ENCODE measurements at regions not wholly inside any gene's neighbourhood (a gene's known extent, or its start where the extent isn't known, plus 50 kb on each side); places are given as distances from the start of the nearest gene placed in this dataset.

DNA sequence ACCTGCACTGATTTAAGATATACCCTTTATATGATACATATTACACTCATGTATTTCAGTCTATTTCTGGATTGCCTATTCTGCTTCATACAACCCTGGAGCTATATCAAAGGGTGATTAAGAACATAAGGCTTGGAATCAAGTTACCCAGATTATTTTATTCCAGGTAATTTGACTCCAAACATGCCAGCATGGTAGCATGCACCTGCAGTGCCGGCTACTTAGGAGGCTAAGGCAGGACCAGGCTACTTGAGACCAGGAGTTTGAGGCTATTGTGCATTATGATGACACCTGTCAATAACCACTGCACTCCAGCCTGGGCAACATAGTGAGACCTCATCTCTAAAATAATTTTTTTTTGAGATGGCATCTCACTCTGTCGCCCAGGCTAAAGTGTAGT is 50.4 kb upstream of the NEO1 start:
- no peak overlapping the region for H3K27ac ChIP-seq
- no peak for TF ChIP-seq CTCF (conservative IDR thresholded peaks at IDR 0.05)

DNA sequence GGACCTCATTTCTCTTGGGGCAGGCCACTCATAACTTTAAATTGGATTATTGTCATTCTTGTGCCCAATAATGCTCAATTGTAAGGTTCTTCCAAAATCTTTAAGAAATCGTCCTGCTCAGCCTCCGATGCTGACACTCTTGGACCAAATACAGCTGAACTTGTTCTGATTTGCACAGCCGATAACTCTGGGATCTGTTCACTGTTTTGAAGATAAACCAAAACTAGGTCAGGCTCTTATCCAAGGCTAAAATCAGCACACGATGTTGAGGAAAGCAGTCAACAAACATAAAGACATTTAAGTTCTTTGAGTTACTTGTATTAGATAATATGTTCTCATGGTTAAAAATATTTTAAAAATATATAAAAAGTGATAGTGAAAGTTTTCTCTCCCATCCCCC is 52.0 kb upstream of the NEO1 start:
- no peak overlapping the region for H3K27ac ChIP-seq
- no peak for TF ChIP-seq CTCF (conservative IDR thresholded peaks at IDR 0.05)

- TF ChIP-seq CTCF (conservative IDR thresholded peaks at IDR 0.05), result no peak
- no peak overlapping the region for H3K27ac ChIP-seq
These were observed 52.7 kb upstream of the NEO1 start for GRCh38 chr15:72999586-72999985.

DNA sequence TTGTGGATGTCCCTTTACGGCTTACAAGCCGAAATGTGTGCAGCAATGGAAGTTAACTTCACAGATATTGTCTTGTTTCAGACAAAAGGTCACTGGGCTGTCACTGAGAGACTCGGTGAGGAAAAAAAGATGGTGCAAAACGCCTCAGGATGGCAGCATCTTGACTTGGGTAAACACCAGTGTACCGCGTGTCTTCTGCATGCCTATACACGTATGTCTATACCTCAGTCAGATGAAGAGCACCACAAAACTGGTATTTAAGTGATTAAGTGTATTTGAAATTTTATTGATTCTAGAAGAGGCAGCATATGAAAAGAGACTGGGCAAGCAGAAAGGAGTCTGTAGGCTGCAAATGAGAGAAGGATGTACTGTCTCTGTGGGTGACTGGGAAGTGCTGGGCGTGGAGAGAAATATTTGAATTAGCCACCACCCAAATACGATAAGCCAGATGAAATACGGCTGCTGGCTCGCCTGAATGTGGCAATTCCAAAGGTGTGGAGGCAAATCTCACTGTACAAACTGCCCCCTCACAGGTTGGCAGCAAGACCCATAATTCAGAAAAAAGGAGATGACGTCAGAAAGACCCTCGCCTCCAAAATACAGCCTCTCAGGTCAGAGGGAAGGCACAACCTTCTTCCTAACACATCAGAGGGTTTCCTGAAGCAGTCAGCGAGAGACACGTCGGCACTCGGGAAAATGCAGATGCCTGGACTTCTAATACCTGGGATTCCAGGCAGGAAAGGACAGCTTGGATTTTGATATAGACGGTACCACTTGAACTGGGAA is 53.4 kb upstream of the NEO1 start:
- H3K27ac ChIP-seq, result no peak overlapping the region
- TF ChIP-seq CTCF (conservative IDR thresholded peaks at IDR 0.05), result no peak

DNA sequence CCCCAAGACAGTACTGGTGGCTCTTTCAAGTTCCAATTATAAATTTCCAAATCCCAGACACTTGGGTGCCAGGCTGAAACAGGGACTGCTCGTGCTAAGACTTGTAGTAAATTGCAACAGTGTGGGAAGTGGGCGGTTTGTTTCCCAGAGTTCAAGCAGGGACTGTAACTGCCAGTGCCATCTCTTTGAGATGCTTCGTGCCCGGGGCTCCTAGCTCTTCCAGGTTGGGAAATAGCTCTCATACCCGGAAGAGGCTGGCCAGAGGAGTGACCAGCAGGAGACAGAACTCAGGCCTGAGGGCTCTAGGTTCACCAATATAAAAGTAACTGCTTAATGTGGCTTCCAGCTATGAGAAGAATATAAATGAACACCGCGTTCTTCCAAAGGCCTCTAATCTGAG is 54.0 kb upstream of the NEO1 start:
- no peak for TF ChIP-seq CTCF (conservative IDR thresholded peaks at IDR 0.05)
- H3K27ac ChIP-seq, result no peak overlapping the region

GRCh38 chr15:72995849-72996248 is 56.4 kb upstream of the NEO1 start:
- TF ChIP-seq CTCF (conservative IDR thresholded peaks at IDR 0.05), result no peak

DNA sequence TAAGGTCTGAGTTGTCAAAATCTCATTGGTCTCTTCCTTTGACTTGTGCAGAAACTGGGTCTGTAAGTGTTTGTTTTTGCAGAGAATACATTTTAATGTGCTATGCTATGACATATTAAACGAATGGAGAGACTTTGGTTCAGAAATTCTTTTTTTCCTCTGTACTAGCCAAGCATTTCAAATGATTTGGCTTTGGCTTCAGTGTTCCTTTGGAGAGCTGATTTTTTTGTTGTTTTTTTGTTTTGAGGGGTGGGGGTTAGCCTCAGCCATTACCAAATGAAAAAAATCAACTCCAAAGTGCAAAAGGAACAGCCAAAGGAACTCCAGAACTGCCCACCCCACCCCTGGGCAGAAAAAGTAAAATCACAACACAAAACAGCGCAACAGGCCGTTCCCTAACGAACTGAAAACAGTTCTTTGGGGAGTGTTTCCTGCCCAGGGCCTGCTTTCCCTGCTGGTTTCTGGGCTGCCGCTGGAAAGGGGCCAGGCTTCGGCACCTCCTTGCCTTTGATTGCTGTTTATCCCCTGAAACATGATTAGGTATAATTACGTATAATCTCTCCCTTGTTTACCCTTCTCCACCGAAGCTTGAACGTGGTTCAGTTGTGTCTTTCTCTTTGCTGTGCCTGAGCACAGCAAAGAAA is 57.6 kb upstream of the NEO1 start:
- H3K27ac ChIP-seq, result no peak overlapping the region
- no peak for TF ChIP-seq CTCF (conservative IDR thresholded peaks at IDR 0.05)

More at GRCh38 chr15:72995849-72996248, 56.4 kb upstream of the NEO1 start:
- no peak overlapping the region for H3K27ac ChIP-seq
